GM18858 (cell line): ENCODE measurements at regions not wholly inside any gene's neighbourhood (a gene's known extent, or its start where the extent isn't known, plus 50 kb on each side); places are given as distances from the start of the nearest gene placed in this dataset.

Source experiments
- ATAC-seq: cut with Tn5 transposase; IDR thresholded peaks from one replicate; pipeline ENCODE4 v1.9.1; 2021; ENCODE audit not compliant: unreplicated experiment

DNA sequence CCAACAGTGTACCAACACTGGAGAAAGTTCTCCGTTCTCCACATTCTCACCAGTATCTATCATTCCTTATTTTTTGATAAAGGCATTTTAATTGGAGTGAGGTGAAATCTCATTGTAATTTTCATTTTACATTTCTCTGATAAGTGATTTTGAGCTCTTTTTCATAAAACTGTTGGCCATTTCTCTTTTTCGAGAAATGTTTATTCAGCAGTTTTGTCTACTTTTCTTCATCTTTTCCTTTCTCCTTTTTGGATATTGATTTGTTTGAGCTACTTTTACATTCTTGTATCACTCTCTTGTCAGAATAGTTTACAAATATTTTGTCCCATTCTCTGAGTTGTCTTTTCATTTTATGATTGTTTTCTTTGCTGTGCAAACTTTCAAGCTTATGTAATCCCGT lies 555.2 kb downstream of the COL12A1 start:
- ATAC-seq: no peak

DNA sequence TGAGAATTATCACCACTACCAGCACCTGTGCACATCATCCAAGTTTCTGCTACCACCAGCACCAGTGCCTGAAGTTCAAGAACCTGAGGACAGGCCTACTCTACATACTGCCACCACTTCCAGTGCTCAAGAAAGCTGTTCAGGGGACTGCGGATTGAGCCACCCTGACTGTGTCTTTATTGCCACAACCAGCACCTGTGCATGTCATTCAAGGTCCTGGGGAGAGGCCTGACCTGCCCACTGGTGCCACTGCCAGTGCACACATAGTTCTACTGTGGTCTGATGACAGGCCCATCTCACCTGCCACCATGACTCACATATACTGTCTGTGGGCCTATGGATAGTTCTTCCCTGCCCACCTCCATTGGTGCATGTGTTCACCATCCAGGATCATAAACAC lies 559.4 kb downstream of the COL12A1 start:
- ATAC-seq: no peak

DNA sequence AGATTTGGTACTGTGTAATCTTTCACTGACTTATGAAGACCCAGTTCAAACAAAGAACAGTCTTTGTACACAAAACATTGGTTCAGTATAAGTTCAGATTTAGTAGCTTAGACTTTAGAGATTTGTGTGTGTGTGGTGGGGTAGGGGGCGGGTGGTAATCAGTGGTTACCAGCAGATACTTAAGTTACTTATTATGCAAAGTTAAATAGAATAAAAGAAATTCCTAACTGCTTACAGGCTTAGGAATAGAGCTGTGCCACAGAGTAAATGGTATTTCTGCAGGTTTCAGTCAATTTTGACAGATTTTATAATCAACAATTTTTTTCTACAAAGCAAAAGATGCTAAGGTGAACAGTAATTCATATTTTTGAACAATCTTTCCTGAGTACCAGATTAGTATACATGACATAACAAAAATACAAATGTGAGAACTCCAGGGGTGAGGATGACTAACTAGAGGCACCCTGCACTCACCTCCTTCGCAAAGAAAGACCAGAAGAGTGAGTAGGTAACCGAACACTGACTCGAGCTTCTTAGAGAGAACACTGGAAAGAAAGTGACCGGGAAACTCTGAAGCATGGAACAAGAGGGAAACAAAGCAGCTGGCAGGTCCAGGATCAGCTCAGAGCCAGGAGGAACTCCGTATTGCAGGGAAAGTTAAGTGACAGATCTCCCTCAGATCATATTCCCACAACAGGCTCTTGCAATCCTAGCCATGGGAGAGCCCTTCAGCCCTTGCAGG lies 560.6 kb downstream of the COL12A1 start:
- no peak for ATAC-seq

DNA sequence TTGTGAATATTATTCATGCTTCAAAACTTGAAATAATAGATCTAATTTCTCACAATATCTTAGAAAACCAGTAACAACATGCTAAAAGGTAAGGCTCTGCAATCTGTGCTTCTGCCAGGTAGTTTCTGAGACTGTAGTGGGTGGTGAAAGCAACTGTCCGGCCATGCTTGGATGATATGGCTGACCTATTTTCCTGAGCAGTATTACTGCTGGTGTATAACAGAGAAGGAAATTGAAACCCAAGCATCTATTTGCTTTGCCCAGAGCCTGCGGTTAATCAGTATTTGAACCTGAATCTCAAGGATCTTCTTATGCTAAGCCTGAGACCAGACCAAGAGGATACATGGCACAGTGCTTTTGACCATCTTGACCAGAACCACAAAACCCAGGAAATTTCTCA lies 563.8 kb downstream of the COL12A1 start:
- no peak for ATAC-seq

DNA sequence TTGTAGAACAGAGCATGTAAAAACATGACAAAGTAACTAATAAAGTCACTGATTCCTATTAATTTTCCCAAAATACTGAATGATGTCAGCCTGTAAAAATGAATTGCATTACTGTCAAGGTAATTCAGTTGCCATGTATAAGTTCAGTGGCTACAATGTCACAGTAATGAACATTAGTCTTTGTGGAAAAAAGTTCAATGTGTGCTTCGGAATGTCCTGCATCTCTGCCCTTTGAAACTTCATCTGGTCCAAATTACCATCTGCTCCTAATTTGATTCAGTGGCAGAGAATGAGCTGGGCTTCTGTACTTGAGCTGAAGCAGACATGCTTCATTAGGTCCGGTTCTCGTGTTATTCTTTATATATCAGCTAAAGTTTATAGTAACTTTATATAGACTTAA lies 567.4 kb downstream of the COL12A1 start:
- no peak for ATAC-seq

DNA sequence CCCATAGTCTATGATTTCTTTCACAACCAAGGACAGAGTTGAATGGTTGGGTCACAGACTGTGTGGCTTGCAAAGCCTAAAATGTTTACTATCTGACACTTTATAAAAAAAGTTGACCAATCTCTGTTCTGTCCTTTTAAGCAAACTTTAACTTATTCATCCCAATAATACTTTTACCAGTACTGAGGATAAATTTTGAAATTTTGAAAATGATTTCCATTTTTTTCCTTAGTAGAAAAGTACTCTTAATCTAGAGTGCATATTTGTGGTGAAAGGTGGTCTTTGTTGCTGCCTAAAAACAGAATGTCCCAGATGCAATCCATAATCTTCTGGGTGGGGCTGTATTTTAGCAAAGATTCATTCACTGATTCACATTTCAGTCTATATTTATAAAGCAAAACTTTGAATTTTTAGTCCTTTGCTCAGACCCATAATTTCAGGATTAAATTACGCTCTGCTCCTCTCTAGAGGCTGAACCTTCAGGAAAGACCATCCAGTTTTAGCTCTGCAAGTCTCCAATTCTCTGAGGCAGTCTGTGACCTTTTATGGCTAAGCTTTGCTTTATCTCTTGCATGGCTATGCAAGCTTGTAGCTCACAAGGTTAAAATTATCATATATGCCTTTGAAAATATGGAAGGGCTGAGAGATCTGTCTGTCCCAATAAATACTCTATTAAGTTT lies 573.5 kb downstream of the COL12A1 start:
- no peak for ATAC-seq

DNA sequence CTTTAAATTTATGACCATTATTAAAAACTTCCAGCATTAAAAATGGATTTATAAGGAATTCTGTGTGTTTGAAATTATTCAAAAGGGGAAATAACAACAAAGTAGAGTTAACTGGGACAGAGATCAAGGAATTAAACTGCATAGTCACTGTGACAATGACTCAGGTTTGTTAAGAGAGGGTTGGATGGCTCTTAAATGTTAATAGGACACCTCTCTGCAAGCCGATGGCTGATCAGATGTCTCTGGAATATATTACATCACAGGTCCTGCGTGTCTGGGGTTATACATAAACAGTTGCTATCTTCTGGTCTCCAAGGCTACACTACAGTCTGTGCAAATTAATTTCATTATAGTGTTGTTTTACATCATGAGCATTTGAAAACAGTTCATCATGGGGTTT lies 574.3 kb downstream of the COL12A1 start:
- no peak for ATAC-seq

DNA sequence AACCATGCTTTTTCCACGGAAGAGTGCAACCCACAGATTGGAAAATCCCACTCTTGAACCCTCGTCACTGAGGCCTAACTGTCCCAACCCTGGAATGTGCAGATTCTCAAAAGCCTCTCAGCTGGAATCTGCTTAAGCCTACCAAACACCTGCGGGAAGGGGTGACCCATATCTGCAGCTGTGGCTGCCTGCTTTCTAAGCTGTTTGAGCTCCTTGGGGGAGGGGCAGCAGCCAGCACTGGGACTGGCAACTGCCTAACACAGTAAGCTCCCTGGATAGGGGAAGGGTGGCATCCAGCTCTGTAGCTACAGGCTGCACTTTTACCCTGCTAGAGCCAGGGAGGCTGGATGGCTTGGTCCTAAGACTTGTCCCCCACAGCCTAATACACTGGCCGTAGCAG lies 579.6 kb downstream of the COL12A1 start:
- no peak for ATAC-seq

DNA sequence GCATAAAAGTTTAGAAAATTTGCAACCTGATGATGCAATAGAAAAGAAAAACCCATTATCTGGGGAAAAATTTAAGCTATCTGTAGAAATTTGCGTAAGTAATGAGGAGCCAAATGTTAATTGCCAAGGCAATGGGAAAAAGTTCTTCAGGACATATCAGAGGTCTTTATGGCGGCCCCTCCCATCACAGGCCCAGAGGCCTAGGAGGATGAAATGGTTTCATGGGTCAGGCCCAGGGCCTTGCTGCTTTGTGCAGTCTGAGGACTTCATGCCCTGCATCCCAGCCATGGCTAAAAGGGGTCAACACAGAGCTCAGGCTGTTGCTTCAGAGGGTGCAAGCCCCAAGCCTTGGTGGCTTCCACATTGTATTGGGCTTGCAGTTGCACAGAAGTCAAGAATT lies 582.8 kb downstream of the COL12A1 start:
- no peak for ATAC-seq

DNA sequence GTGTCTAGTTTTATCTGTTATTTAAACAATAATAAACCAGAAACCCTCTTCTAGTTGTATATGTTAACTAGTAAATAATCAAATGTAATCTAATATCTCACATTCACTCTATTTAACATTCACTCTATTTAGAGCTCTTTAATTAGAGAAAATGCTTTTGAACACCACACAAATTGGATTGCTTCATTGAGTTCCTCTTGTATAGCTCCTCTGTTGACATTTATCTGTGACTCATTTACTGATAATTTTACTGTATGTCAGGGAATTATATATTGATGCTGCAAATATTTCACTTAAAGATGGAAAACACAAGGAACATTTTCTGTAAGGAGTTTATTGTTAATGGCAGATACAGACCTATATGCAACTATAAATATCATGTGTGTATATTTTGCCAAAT lies 594.6 kb downstream of the COL12A1 start:
- no peak for ATAC-seq

DNA sequence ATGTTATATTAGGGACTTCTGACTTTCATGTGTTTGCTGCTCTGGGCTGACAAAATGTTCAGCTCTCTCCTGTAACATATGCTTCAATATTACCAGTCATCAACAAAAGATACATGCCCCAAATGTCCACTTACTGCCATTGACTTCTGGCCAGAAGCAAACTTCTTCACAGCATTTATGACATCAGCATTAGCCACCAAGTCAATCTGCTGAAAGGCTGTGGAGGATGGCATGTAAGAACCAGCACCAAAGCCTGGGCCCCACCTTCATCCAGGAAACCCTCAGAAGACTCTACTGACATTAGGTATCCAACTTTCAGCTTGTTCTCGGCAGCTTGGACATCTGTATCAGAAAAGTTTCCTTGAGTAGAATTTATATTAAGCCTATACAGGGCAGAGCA lies 595.5 kb downstream of the COL12A1 start:
- no peak for ATAC-seq

DNA sequence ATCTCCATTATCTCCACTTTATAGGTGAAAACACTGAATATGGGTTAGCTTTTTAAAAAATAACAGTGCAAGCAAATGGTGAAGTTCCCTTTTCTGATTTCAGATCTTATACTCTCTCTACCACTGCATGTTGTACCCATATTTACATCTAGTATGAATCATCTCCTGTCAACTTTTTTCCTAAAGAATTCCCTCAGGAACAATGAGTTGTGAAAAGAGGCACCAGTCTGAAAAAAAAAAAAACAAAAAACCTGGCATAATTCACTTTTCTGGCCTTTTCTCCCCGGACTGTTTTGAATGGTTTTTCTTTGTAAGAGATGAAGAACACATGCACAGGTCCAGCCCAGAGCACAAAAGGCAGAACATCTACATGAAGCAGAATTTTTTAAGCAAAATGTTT lies 596.0 kb downstream of the COL12A1 start:
- no peak for ATAC-seq

DNA sequence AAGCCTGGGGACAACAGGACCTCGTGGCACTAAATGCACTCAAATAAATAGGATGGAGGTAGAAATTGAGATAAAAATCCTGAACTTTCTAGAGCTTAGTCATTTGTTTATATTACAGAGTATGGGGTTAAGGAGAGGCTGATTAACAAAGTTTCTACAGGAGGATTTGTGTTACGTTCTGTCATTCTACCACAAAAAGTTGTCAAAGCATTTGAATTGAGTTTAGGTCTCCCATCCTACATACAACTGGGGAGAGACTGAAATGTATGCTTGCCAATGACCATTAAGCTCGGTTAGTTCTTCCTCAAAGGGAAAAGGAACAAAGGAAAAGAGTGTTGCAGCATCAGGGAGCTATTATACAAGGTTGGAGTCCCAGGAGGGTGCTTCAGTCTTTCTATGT lies 597.9 kb downstream of the COL12A1 start:
- no peak for ATAC-seq

DNA sequence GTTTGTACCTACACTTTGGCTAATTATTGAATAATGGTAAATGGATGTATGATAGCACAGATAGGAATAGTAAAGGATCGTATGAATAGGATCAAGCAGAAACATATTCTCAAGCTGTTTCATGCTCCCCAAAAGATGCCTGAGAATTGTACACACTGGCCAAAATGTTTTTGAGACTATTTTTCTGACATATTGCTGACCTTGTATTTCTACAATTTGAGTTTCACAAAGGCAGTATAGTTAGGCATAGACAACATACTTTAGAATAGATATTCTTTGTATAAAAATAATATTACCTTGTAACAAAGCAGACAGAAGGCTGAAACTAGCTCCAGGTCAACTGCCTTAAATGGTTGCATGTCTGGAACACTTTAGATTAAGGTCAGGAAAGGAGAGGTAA lies 598.4 kb downstream of the COL12A1 start:
- ATAC-seq: no peak

DNA sequence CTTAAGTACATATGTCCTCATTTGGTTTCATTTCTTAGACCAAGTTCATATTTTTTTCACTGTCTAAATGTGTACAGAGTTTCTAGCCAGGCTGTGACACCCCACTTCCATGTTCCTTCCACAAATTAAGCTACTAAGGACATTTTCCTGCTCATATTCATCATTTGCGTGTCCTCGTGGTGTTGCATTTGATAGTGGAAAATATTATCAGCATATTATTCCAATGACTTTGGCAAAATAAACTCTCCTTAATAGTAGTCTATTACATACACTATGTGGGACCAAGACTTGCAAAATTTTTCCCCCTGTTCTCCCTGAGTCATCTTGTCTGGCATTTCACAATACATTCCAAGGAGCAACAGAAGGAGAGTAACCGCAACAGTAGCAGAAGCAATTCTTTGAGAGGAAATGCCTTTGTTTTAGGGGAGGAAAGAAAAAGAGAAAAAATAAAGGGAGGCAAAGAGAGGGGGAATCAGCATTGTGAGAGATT lies 599.2 kb downstream of the COL12A1 start:
- no peak for ATAC-seq

DNA sequence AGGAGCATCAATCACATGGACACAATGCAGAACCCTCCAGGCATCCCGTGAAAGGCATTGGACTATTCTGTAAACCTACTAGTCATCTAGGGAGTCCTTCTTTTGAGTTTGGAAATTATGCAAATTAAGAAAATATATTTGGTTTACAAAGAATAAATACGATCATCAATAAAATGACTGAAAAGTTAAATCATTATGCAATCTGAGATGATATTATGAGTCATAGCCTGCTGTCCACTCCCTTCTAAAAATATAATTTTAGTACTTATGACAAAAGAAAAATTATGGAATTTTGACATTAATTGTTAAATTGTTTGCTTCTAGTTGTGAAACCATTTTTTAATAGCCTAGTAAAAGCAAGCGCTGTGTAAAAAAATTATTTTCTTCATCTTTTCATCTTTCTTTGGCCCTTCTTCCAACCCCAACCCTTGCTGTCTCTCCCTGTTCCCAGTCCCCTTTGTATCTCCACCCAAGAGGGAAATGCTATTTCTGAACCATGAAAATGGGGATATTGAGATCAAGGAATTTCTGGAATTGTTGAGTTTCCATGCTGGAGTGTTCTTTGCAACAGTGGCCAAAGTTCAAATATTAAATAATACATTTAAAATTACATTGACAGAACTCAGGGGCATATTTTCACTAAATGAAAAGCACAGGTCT lies 599.8 kb downstream of the COL12A1 start:
- no peak for ATAC-seq

DNA sequence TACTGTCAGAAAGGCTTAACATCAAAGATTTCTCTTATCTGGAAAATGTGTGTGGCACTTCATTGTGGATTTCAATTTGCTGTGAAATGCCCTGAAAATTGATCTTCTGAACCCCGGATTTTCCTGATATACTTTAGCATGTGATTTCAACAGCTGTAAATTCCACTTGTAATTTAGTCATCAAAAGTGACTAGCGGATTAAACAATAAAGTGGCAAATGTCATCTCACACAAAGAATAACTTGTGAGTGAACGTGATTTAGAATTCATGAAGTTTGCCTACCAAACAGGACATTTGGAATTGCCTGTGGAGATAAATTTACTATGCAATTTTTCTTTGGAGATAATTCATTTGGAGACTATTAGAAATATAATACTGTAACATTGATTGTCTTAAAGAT lies 601.6 kb downstream of the COL12A1 start:
- no peak for ATAC-seq

DNA sequence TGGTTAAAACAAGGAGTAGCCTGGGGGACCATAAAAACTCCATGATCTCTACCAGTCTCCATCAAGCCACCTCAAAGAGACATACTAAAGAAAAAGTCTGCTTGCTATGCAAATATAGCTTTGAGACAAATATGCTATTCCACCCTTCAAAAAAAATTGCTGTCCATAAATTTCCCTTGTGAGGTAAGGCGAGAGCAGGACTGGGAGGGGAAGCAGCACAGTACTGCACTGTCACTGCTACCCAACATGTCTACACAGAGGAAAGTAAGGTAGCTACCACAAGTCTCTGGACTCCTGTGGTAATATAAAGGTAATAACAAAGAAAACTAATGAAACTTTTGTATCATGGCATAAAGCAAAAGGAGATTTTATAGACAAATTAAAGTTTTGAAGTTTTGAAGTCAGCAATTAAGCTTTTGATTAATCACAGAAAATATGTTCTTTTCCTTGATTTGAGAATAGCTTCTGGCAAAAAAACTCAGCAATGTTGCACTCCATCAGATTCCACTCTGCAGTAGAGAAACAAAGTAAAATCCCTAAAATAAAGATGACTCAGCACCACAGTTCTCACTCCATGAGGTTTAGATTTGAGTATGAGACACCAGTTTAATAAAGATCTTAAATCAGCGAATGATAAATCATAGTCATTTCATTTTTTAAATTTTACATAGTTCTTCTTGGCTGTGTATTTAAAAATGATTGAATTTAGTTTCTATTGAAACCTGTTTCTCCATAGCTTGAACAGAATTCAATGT lies 602.4 kb downstream of the COL12A1 start:
- ATAC-seq: no peak

DNA sequence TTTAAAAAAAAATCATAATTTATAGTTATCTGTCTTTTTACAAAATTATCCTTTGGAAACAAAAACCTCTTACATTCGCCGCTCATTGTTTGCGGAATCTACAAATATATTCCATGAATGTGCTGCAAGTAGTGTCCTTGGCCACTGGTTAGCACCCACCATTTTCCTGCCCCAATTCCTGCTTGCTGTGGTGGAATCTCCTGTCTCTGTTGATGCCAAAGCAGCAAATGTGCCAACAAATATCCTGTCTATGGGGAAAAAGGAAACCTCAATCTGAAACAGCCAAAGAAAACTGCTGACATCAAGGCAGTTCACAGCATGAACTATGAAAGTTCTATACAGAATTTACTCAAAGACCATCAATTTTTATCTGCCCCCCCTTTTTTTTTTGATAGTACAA lies 603.6 kb downstream of the COL12A1 start:
- ATAC-seq: no peak

DNA sequence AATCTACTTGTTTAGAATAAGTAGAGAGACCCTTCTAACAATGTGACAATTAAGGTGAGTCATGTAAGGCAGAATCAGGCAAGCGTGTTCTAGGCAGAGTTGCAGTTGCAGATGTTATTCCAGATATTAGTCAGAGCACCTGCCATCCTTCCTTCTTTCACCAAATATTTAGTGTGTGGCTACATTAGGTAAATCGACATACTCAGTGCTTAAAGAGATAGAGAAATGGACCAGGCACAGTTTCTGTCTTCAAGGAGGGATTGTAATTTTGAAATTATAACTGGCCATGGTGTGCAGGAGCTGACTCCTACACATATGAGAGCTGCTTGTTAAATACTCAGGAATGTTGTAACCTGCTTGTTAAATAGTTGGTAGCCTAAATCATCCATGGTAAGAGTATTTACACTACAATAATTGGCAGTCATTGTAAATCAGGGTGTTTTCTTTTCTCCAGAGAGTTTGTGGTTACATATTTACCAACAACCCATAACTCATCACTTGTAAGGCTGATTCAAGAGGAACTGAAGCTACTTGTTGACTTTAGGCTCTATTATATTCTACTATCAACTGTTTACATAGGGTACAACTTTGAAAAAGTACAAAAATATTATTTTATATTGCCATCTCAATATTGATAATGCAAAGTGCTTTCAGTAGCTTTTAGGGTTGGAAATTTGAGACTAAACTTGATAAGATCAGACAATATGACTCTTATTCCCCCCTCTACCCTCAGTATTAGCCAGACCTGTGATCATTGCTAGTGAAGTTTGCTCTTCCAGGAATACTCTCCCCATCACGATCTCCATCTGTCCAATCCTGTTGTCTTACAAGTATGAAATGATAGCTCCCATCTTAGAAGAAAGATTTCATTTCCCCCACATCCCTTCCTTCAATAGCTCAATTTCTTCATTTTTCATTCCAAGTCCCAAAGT lies 607.1 kb downstream of the COL12A1 start:
- peak; percentile 93 for ATAC-seq
